Endothelial cell (in vitro differentiated cells): ENCODE measurements at regions not wholly inside any gene's neighbourhood (a gene's known extent, or its start where the extent isn't known, plus 50 kb on each side); places are given as distances from the start of the nearest gene placed in this dataset.

Source experiments
- DNase-seq: peaks from one replicate; pipeline ENCODE4 v3.0.0; 2021; ENCODE audit warnings: low spot score
- H3K27ac Mint-ChIP-seq: one replicate; pipeline ENCODE4 v1.8.0; 2021; ENCODE audit warnings: mixed read lengths, inconsistent platforms; ENCODE audit not compliant: unreplicated experiment
- H3K27me3 Mint-ChIP-seq: one replicate; pipeline ENCODE4 v1.8.0; 2021; ENCODE audit warnings: mild to moderate bottlenecking, moderate library complexity, mixed read lengths, inconsistent platforms; ENCODE audit not compliant: unreplicated experiment
- H3K36me3 Mint-ChIP-seq: one replicate; pipeline ENCODE4 v1.8.0; 2021; ENCODE audit warnings: mild to moderate bottlenecking, low read depth, mixed read lengths, inconsistent platforms; ENCODE audit not compliant: unreplicated experiment
- H3K4me1 Mint-ChIP-seq: one replicate; pipeline ENCODE4 v1.8.0; 2021; ENCODE audit warnings: mild to moderate bottlenecking, mixed read lengths, inconsistent platforms; ENCODE audit not compliant: unreplicated experiment
- H3K4me3 Mint-ChIP-seq: one replicate; pipeline ENCODE4 v1.8.0; 2021; ENCODE audit warnings: mild to moderate bottlenecking, mixed read lengths, inconsistent platforms; ENCODE audit not compliant: unreplicated experiment
- H3K9me3 Mint-ChIP-seq: one replicate; pipeline ENCODE4 v1.8.0; 2021; ENCODE audit warnings: mixed read lengths, inconsistent platforms; ENCODE audit not compliant: unreplicated experiment
- TF ChIP-seq, protein P1 (sequence below): fragments of 200-600 bp; sonication (generic); IDR thresholded peaks from one replicate; pipeline ENCODE4 v1.5.0; 2021; ENCODE audit warnings: antibody characterized with exemption; ENCODE audit not compliant: unreplicated experiment

GRCh38 chr18:77619525-77619924 lies 369.9 kb downstream of the GALR1 start:
- no peaks in the 10 kb centered on the region for H3K4me1 Mint-ChIP-seq
- no peaks in the 10 kb centered on the region for H3K36me3 Mint-ChIP-seq
- peaks cover 2% of the 10 kb centered on the region for H3K27me3 Mint-ChIP-seq
- no peaks in the 10 kb centered on the region for H3K9me3 Mint-ChIP-seq
- no peak overlapping the region for H3K4me3 Mint-ChIP-seq
- DNase-seq: no peak
- TF ChIP-seq, protein P1, sequence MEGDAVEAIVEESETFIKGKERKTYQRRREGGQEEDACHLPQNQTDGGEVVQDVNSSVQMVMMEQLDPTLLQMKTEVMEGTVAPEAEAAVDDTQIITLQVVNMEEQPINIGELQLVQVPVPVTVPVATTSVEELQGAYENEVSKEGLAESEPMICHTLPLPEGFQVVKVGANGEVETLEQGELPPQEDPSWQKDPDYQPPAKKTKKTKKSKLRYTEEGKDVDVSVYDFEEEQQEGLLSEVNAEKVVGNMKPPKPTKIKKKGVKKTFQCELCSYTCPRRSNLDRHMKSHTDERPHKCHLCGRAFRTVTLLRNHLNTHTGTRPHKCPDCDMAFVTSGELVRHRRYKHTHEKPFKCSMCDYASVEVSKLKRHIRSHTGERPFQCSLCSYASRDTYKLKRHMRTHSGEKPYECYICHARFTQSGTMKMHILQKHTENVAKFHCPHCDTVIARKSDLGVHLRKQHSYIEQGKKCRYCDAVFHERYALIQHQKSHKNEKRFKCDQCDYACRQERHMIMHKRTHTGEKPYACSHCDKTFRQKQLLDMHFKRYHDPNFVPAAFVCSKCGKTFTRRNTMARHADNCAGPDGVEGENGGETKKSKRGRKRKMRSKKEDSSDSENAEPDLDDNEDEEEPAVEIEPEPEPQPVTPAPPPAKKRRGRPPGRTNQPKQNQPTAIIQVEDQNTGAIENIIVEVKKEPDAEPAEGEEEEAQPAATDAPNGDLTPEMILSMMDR: no peak
- no peak overlapping the region for H3K27ac Mint-ChIP-seq

DNA sequence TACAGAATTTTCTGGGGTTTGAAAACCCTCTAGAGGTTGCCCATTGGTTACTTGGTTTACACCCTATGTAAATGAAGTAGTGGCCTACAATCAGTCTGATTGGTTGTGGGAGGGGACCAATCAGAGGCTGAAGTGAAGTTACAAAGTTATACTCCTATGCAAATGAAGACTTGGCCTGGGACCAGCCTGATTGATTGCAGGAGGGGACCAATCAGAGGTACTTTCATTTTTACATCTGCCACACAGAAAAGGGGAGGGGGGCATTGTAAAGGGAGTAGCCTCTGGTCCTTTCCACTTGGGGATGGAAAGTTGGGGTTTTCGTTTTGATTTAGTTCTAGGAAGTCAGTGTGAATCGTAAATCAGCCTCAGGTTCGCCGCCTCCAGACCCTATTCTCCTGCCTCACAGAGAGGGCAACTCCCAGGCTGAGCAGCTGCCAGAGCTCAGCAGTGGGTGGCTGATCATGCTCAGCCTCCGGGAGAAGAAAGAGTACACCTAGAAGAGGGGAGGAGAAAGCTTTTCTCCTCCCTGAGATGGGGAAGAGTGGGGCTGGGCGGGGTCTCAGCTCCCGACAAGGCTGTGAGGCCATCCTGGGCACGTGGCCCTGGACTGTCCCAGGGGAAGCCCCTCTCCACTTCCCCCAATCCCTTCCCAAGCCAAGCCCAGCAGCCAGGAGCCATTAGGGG lies 372.5 kb downstream of the GALR1 start:
- TF ChIP-seq, protein P1: no peak
- H3K27ac Mint-ChIP-seq: no peak overlapping the region
- H3K27me3 Mint-ChIP-seq: no peaks in the 10 kb centered on the region
- no peaks in the 10 kb centered on the region for H3K36me3 Mint-ChIP-seq
- H3K4me3 Mint-ChIP-seq: no peak overlapping the region
- no peaks in the 10 kb centered on the region for H3K4me1 Mint-ChIP-seq
- no peaks in the 10 kb centered on the region for H3K9me3 Mint-ChIP-seq
- DNase-seq: no peak

DNA sequence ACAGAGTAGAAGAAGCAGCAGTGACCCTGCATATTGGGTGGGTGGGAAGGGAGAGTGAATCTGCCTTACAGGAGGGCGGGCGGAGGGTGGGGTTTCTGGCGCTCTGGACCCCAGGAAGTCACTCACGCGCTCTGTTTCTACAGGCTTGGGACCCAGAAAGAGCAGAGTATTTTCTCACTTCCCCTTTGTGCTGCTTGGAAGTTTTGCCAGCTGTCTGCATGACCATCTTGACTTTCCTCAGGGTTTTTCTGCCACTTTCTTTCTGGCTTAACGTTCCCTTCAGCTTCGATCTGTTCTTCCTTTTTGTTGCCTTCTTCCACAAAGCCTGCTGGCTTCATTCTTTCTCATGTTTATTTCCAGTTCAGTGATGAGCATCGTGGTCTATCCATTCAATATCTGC lies 383.1 kb downstream of the GALR1 start:
- no peak overlapping the region for H3K4me3 Mint-ChIP-seq
- peaks cover 6% of the 10 kb centered on the region for H3K9me3 Mint-ChIP-seq
- H3K27me3 Mint-ChIP-seq: no peaks in the 10 kb centered on the region
- H3K36me3 Mint-ChIP-seq: no peaks in the 10 kb centered on the region
- TF ChIP-seq, protein P1: no peak
- H3K4me1 Mint-ChIP-seq: no peaks in the 10 kb centered on the region
- H3K27ac Mint-ChIP-seq: no peak overlapping the region
- DNase-seq: no peak

GRCh38 chr18:77634494-77634893 lies 384.8 kb downstream of the GALR1 start:
- no peak overlapping the region for H3K4me3 Mint-ChIP-seq

GRCh38 chr18:77635451-77635850 lies 385.8 kb downstream of the GALR1 start:
- Mint-ChIP-seq H3K27me3 (no peaks in the 10 kb centered on the region), H3K4me3 (no peak overlapping the region), H3K4me1 (no peaks in the 10 kb centered on the region), H3K27ac (no peak overlapping the region), H3K9me3 (peaks cover 6% of the 10 kb centered on the region), H3K36me3 (no peaks in the 10 kb centered on the region)
- no peak for DNase-seq
- TF ChIP-seq, protein P1: no peak

More at GRCh38 chr18:77634494-77634893, 384.8 kb downstream of the GALR1 start:
- H3K27me3 Mint-ChIP-seq: no peaks in the 10 kb centered on the region
- no peaks in the 10 kb centered on the region for H3K36me3 Mint-ChIP-seq
- peaks cover 6% of the 10 kb centered on the region for H3K9me3 Mint-ChIP-seq
- no peak overlapping the region for H3K27ac Mint-ChIP-seq
- TF ChIP-seq, protein P1: no peak
- no peaks in the 10 kb centered on the region for H3K4me1 Mint-ChIP-seq
- no peak for DNase-seq
